GM13977 (cell line): ENCODE measurements at regions not wholly inside any gene's neighbourhood (a gene's known extent, or its start where the extent isn't known, plus 50 kb on each side); places are given as distances from the start of the nearest gene placed in this dataset.

Experiments used
- DNase-seq: peaks from one replicate; pipeline ENCODE4 v3.0.0; 2012; ENCODE audit warnings: low spot score
- CTCF ChIP-seq: IDR thresholded peaks from 2 replicates; pipeline ENCODE4 v1.5.1; 2012; ENCODE audit warnings: mild to moderate bottlenecking, control low read depth; ENCODE audit not compliant: insufficient read depth; ENCODE audit errors: extremely low read depth, missing control alignments
- in situ Hi-C: fragments of 300-500 bp; cut with MboI; formaldehyde crosslinking; loops from one replicate; pipeline ENCODE4 v1.12.0; 2022; ENCODE audit warnings: low sequenced_read_pairs, low pct_unique_long_range_greater_than_20kb, mixed read lengths, inconsistent platforms; ENCODE audit not compliant: unreplicated experiment

GRCh38 chr13:70415136-70415535, 306.9 kb upstream of the KLHL1 start:
- TF ChIP-seq CTCF: no peak
- no peak for DNase-seq
- in situ Hi-C loops: no loop called here

- no peak for TF ChIP-seq CTCF
- in situ Hi-C loops: no loop called here
- no peak for DNase-seq
Observed at GRCh38 chr13:70408865-70409264, 300.6 kb upstream of the KLHL1 start.

DNA sequence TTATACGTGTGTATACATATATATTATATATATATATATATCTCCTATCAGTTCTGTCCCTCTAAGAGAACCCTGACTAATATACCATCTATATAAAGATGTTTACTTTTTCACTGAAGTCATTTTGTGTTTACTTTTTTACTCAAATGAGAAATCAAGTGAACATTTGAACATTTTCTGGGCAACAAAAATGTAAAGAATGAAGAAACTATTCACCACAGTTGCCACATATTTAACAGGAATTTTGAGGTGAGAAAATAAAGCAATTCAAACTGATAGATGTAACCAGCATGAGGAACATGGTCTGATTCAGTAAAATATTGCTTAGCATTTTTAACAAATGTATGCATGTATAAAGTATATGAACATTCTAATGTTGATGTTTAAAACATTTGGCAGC, 299.2 kb upstream of the KLHL1 start:
- DNase-seq: no peak
- no peak for TF ChIP-seq CTCF
- in situ Hi-C loops: no loop called here

GRCh38 chr13:70405266-70405665, 297.0 kb upstream of the KLHL1 start:
- in situ Hi-C loops: no loop called here
- no peak for DNase-seq
- no peak for TF ChIP-seq CTCF

- TF ChIP-seq CTCF: no peak
- in situ Hi-C loops: no loop called here
- DNase-seq: no peak
Observed at GRCh38 chr13:70394031-70394548, 285.8 kb upstream of the KLHL1 start.

DNA sequence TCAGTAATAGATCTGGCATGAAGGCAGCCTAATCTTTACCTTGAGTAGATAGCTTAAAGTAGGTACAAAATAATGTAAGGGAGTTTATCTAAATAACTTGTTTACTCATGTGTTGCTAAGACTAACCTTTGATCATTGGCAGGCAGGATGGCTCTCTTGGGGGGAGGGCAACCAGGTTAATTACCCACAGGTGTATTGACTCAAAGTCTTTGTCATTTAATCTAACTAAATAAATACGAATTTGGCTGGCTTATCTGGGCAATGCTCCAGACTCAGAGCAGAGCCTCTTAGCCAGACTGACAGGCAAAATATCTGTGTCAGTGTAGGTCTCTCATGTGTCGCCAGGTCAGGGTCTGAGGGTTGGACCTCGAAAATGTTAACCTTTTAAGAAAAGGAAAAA, 283.4 kb upstream of the KLHL1 start:
- in situ Hi-C loops: no loop called here
- no peak for DNase-seq

More for the DNA sequence above, 283.4 kb upstream of the KLHL1 start:
- no peak for TF ChIP-seq CTCF
